GM19395 (cell line): ENCODE measurements at regions not wholly inside any gene's neighbourhood (a gene's known extent, or its start where the extent isn't known, plus 50 kb on each side); places are given as distances from the start of the nearest gene placed in this dataset.

Experiments
- ATAC-seq: cut with Tn5 transposase; IDR thresholded peaks from one replicate; pipeline ENCODE4 v1.9.1; 2021; ENCODE audit warnings: mild to moderate bottlenecking, moderate library complexity; ENCODE audit not compliant: unreplicated experiment

GRCh38 chr5:162323466-162323865 is 255.9 kb downstream of the GABRG2 start:
- ATAC-seq: no peak

GRCh38 chr5:162324328-162324727 is 256.8 kb downstream of the GABRG2 start:
- no peak for ATAC-seq

GRCh38 chr5:162325143-162325727 is 257.7 kb downstream of the GABRG2 start:
- no peak for ATAC-seq

GRCh38 chr5:162334944-162335343 is 267.4 kb downstream of the GABRG2 start:
- no peak for ATAC-seq

DNA sequence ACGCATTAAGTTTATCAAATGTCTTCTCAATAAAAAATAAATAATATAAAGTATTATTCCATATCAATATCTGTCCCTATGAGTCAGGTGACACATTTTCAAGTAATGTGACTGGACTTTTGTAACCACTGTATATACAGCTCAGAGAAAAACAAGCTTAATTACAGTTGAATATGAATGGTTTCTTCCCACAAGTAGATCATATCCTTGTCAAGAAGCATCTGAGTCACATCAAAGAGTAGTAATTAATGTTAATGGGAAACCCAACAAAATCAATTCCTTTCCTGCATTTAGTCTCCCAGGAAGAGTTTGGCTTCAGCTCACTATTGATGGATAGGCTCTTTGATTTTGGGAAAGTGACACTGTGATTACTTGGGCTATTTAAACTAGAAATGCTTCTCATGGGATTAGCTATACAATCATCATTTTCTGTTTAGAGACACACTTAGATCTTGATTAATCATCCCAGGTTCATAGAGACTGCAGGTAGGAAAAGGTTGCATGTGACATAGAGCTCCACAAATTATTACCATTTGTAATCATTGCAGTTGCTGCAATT is 292.9 kb downstream of the GABRG2 start:
- ATAC-seq: no peak

GRCh38 chr5:162372256-162372655 is 304.7 kb downstream of the GABRG2 start:
- ATAC-seq: no peak

DNA sequence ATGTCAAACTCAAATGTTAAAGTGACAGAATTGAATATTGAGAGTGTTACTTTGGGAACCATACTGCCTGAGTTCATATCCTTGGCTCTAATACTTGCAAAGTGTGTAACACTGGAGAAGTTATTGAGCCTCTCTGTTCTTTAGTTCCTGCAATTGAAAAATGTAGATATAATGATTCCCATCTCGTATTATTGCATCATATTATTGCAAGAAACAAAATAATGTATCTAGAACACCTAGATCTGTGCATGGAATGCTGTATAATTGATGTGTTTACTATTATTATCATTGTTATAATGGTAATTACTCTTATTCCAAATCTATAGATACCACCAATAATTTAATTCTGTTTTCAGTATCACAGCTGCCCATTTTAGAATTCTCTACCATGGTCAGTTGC is 310.3 kb downstream of the GABRG2 start:
- ATAC-seq: no peak

DNA sequence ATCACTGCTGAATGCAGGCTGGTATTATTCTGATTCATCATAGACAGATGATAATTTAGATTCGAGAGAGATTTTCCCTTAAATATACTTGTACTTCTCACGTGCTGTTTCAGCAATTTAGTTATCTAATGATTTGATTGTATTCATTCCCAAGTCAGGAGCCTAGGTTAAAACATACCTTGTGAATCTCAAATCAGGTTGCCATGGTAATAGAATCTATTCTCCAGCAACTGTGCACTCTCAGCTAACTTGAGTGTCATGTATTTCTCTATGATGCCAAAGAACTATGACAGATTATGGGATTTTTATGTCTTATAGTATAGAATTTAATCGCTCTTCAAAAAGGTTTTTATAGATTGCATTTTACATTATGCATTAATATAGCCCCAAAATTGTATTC is 315.3 kb downstream of the GABRG2 start:
- ATAC-seq: no peak

DNA sequence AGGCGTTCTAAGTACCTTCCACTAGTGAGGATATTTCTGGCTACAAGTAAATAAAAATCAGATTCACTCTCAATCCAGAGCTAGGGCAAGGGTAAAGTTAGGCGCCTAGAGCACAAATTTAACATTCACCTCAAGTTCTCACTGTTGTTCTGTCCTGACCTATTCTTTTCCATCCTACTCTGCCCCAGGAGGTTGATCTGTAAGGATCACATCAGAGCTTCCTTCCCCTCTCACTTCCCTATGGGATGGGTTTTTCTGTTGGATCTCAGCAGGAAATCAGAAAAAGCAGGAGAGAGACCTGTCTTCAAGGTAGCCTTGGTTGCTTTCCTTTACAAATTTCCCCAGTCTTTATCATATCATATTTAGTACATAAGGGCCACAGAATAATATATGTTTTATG is 316.7 kb downstream of the GABRG2 start:
- no peak for ATAC-seq

DNA sequence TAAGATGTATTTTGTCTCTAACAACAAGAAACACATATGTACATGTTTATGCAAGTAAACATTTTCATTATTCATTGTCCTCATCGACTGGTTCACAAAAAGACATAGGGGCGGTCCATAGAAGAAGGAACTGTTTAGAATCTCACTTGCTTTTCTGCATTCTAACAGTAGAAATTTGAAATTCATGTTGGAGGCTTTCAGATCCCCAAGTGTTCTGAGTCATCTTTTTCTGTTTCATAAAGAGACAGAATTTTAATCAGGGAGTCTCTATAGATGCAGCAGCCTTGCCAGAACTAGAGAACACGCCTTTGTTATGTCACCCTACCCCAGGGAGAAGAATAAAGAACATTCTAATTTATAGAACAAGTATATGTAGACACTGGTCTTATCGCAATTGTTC is 324.3 kb downstream of the GABRG2 start:
- ATAC-seq: no peak

- ATAC-seq: no peak
These were observed 324.8 kb downstream of the GABRG2 start for GRCh38 chr5:162392336-162392735.

DNA sequence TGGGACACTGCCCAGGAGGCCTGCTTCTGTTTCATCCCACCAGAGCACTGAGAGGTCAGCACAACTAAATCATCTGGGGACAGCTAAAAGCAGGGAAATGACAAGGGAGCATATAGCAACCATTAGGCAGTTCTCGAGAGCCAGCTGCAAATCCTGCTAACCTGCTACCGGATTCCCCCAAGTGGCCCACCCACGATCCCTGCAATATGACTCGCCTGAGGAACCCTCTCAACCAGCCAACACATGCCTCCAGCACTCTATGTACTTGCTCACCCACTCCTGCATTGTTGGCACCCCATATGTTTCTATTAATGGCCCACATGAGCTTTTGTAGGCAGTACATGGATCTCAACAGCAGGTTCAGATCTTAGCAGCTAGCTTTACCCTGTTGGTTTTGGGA is 326.0 kb downstream of the GABRG2 start:
- ATAC-seq: no peak

- no peak for ATAC-seq
These were observed 340.0 kb downstream of the GABRG2 start for GRCh38 chr5:162407614-162408013.

- ATAC-seq: no peak
These were observed 342.8 kb downstream of the GABRG2 start for GRCh38 chr5:162410365-162410764.

- ATAC-seq: no peak
These were observed 361.6 kb downstream of the GABRG2 start for GRCh38 chr5:162429142-162429541.

- no peak for ATAC-seq
These were observed 366.7 kb downstream of the GABRG2 start for GRCh38 chr5:162434281-162434680.

DNA sequence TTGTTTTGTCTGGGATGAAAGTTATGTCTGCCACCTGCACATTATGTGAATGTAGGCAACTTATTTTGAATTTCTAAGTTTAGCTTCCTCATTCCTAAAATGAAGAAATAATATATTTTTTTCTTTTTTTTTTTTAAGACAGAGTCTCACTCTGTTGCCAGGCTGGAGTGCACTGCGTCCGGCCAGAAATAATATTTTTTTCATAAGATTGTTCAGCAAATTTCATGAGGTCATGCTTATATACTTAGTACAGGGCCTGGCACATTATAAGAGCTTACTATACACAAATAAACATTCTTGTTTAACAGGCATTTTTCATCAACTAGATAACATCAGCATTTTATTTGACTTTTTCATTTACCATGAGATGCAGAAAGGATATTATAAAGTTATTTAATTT is 368.5 kb downstream of the GABRG2 start:
- no peak for ATAC-seq

GRCh38 chr5:162444129-162444762 is 376.7 kb downstream of the GABRG2 start:
- no peak for ATAC-seq

GRCh38 chr5:162456086-162456485 is 388.5 kb downstream of the GABRG2 start:
- no peak for ATAC-seq

GRCh38 chr5:162466011-162466410 is 398.4 kb downstream of the GABRG2 start:
- no peak for ATAC-seq

DNA sequence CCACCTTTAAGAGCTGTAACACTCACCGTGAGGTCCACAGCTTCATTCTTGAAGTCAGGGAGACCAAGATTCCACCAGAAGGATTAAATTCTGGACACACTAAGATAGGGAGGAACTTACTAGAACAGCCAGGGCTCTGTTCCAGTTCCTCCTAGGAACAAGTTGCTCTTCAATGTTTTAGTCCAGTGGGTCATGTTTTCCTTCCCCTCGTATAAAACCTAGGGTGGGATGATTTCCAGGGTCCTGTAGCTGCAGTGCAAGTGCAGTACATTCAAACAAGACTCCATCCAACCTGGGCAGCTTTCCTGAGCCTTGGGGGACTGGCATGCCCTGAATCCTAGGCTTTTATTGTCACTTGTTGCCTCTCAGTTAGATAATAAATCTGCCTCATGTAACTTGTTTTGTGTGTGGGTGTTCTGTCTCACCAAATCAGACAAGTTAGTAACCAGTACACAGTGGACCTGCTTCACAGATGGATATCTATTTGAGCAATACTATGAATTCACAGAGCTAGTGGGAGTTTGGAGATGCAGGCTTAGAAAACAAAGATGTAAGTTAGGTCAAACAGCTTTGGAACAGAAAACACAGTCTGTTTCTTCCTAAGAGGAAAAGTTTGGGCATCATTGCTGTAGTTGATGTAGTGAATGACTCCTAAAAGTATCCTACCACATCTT is 405.6 kb downstream of the GABRG2 start:
- ATAC-seq: no peak

DNA sequence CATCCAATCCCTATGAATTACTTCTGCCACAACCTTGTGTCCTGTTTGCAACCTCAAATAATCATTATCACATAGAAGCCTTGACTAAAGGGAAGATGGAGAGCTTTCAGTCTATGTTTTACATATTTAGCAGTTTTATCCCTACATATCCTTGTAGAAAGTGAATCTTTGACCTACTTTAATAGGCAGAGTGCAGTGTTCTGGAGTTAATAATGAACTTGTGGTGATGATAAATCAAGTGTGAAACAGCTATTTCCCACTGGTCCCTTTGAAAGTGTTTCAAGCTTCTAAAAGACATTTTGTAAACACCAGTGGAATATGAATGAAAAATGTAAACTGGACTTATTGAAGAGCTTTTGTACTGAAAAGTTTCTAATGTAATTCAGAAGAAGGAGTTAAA is 406.7 kb downstream of the GABRG2 start:
- ATAC-seq: no peak
